T-helper 17 cell (primary cell): ENCODE measurements at regions not wholly inside any gene's neighbourhood (a gene's known extent, or its start where the extent isn't known, plus 50 kb on each side); places are given as distances from the start of the nearest gene placed in this dataset.
"Not testable (repeated sequence)": the region's sequence is repeated elsewhere in the genome, so short reads cannot be mapped to it uniquely, and the experiment has no call there.

Experiments used
- ATAC-seq: fragments of 150-1000 bp; cut with Tn5 transposase; 2 replicates; pipeline ENCODE4 v1.10.0; 2021; ENCODE audit warnings: mild to moderate bottlenecking, moderate library complexity
- DNase-seq, 3 donors: peaks; one replicate each; pipeline versions ENCODE4 v3.0.0 to v3.0.0-alpha.2; 2020 to 2021
- H3K9me3 ChIP-seq: one replicate; pipeline ENCODE4 v1.7.0; 2013; ENCODE audit warnings: low read length, mild to moderate bottlenecking; ENCODE audit not compliant: control insufficient read depth, poor library complexity, severe bottlenecking
- H3K27ac Mint-ChIP-seq: one replicate; pipeline ENCODE4 v1.8.0; 2022; ENCODE audit warnings: mild to moderate bottlenecking, moderate library complexity, mixed read lengths
- H3K27me3 Mint-ChIP-seq: one replicate; pipeline ENCODE4 v1.8.0; 2022; ENCODE audit warnings: mixed read lengths
- H3K36me3 Mint-ChIP-seq: one replicate; pipeline ENCODE4 v1.8.0; 2022; ENCODE audit warnings: low read depth, mixed read lengths
- H3K4me1 Mint-ChIP-seq: one replicate; pipeline ENCODE4 v1.8.0; 2022; ENCODE audit warnings: mild to moderate bottlenecking, mixed read lengths
- H3K4me3 Mint-ChIP-seq: one replicate; pipeline ENCODE4 v1.8.0; 2022; ENCODE audit warnings: mild to moderate bottlenecking, moderate library complexity, mixed read lengths

DNA sequence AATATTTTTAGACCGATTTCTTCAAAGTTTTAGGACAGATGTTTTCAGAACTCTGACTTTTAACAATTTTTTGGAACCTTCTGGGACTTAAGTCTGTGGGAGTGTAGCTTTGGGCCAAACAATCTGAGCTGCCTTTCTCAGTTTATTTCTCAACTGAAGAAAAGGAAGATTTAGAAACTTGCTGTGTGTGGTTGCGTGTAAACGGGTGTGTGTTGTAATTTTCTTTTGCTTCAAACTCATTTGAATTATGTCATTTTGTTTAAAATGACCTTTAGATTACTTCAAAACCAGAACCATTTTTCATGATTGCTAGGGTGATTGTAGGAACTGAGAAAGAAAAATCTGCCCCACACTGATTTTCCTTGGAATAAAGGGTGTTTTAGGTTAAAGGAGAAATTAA is 577.7 kb upstream of the GALNTL6 start:
- no peaks in the 10 kb centered on the region for H3K36me3 Mint-ChIP-seq
- no peak overlapping the region for H3K27ac Mint-ChIP-seq
- H3K27me3 Mint-ChIP-seq: no peaks in the 10 kb centered on the region
- no peak for DNase-seq
- ATAC-seq: no peak
- H3K9me3 ChIP-seq: no peaks in the 10 kb centered on the region
- no peak overlapping the region for H3K4me3 Mint-ChIP-seq
- H3K4me1 Mint-ChIP-seq: no peaks in the 10 kb centered on the region

DNA sequence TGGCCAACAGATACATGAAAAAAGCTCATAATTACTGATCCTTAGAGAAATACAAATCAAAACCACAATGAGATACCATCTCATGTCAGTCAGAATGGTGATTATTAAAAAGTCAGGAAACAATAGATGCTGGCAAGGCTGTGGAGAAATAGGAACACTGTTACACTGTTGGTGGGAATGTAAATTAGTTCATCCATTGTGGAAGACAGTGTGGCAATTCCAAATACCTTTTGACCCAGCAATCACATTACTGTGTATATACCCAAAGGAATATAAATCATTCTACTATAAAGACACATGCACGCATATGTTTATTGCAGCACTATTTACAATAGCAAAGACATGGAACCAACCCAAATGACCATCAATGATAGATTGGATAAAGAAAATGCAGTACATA is 583.9 kb upstream of the GALNTL6 start:
- DNase-seq, ATAC-seq, H3K27me3 Mint-ChIP-seq, H3K36me3 Mint-ChIP-seq, H3K9me3 ChIP-seq, H3K4me3 Mint-ChIP-seq, H3K4me1 Mint-ChIP-seq, H3K27ac Mint-ChIP-seq: not testable (repeated sequence)

DNA sequence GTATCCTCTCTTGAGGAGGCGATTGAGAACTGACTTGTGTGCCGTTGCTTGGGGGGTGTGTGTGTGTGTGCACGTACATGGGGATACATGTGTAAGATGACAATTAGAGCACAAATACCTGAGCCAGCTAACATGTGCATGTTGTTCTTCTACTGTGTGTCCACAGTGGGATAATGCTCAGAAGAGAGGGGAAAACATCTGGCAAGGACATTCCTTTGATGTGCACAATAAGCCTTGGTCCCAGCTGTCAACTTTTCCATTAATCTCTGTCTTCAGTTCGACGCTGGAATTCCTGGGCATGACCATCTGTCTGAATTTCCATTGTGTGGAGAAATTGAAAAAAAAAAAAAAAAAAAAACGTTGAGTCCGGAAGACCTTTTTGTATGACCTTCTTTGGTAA is 592.0 kb upstream of the GALNTL6 start:
- Mint-ChIP-seq H3K4me3 (no peak overlapping the region), H3K27ac (no peak overlapping the region), H3K27me3 (no peaks in the 10 kb centered on the region), H3K36me3 (no peaks in the 10 kb centered on the region), H3K4me1 (no peaks in the 10 kb centered on the region)
- ATAC-seq: no peak
- no peak for DNase-seq
- no peaks in the 10 kb centered on the region for H3K9me3 ChIP-seq

DNA sequence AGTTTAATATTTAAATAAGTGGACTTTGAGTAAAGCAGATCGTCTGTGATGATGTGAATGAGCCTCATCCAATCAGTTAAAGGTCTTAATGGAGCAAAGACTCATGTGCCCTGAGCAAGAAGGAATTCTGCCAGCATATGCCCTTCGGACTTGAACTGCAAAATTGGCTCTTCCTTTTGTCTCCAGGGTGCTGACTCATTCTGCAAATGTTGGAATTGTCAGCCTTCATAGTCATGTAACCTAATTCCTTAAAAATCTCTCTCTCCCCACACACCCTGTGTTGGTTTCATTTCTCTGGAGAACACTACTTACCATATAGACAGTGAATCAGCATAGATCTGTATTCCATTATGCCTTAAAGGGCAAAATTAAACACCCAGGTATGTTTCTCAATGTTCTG is 609.8 kb upstream of the GALNTL6 start:
- H3K27ac Mint-ChIP-seq: no peak overlapping the region
- no peak overlapping the region for H3K4me3 Mint-ChIP-seq
- H3K9me3 ChIP-seq: no peaks in the 10 kb centered on the region
- no peaks in the 10 kb centered on the region for H3K27me3 Mint-ChIP-seq
- no peaks in the 10 kb centered on the region for H3K36me3 Mint-ChIP-seq
- no peak for DNase-seq
- ATAC-seq: no peak
- H3K4me1 Mint-ChIP-seq: no peaks in the 10 kb centered on the region

DNA sequence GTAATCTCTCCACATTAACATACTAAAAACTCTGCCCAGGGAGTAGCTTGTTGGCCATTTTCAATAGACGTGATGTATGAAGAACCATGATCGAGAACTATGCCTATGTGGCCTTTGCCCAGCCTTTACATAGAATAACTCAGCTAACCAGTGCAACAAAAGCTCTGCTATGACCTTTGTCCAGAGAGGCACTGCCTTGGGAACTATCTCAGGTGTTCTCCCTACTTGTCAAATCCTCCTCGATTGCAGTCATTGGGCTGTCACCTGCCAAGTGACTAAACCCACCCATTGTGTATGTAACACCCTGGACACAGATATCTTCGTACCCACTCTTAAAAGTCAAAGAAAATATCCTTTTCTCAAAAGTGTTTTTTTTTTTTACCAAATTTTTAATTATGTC is 610.3 kb upstream of the GALNTL6 start:
- H3K4me1 Mint-ChIP-seq: no peaks in the 10 kb centered on the region
- H3K27me3 Mint-ChIP-seq: no peaks in the 10 kb centered on the region
- no peaks in the 10 kb centered on the region for H3K36me3 Mint-ChIP-seq
- no peak overlapping the region for H3K4me3 Mint-ChIP-seq
- no peak for DNase-seq
- no peak for ATAC-seq
- no peak overlapping the region for H3K27ac Mint-ChIP-seq
- H3K9me3 ChIP-seq: no peaks in the 10 kb centered on the region

DNA sequence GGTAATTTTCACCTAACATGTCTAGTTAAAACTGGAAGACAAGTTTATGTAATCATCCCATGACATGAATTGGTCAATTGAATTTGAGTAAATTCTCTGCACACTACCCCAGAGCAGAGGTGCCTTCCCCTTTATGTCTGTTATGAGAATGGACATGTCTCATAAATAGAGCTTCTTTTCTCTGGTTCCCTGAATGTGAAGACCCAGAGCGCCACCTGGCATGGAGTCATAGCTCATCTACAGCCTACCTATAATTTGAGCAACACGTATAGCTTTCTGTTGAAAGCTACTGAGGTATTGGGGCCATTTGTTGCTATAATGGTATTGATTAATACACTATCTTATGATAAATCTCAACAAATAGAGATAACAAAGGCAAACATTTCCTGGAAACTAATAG is 626.5 kb upstream of the GALNTL6 start:
- Mint-ChIP-seq H3K4me1 (no peaks in the 10 kb centered on the region), H3K36me3 (no peaks in the 10 kb centered on the region), H3K27me3 (no peaks in the 10 kb centered on the region), H3K4me3 (no peak overlapping the region), H3K27ac (no peak overlapping the region)
- DNase-seq (no peak), ATAC-seq (no peak)
- no peaks in the 10 kb centered on the region for H3K9me3 ChIP-seq

DNA sequence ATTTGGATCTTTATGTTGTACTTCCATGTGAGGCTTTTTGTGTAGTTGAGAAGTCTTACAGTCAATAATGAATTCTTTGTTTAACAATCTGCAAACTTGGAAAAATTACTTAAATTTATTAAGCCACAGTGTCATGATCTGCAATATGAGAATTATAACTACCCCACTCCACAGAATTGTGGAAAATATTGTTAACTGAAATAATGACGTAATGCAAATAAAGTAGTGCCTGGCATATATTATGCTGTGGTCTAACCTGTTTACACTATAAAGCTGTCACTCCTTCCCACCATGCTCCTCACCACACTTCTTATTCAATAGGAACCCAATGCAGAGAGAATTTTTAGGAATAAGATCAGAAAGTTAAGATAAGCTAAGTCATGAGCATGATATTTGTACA is 632.1 kb upstream of the GALNTL6 start:
- Mint-ChIP-seq H3K27me3 (no peaks in the 10 kb centered on the region), H3K4me3 (no peak overlapping the region), H3K27ac (no peak overlapping the region), H3K4me1 (no peaks in the 10 kb centered on the region), H3K36me3 (no peaks in the 10 kb centered on the region)
- ATAC-seq (no peak), DNase-seq (no peak)
- no peaks in the 10 kb centered on the region for H3K9me3 ChIP-seq

DNA sequence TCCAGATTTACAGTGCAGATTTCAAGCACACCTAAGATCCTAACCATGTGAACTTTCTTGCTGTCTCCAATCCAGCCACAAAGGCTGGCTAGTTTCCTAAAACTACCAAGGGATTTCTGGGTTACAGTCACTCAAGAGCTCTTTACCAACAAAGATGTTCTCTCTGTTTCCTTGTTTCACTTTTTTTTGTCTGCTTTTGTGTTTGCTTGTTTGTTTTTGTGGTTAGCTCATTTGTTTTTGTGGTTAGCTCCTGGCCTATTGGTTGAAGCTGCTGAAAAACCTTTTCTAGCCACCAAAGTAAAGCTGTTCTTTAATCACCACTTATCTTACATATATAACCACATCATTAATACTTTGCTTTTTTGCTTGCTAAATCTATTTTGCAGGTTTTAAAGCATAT is 642.5 kb upstream of the GALNTL6 start:
- Mint-ChIP-seq H3K27ac (no peak overlapping the region), H3K27me3 (no peaks in the 10 kb centered on the region), H3K36me3 (no peaks in the 10 kb centered on the region), H3K4me3 (no peak overlapping the region), H3K4me1 (no peaks in the 10 kb centered on the region)
- no peaks in the 10 kb centered on the region for H3K9me3 ChIP-seq
- no peak for ATAC-seq
- DNase-seq: no peak

DNA sequence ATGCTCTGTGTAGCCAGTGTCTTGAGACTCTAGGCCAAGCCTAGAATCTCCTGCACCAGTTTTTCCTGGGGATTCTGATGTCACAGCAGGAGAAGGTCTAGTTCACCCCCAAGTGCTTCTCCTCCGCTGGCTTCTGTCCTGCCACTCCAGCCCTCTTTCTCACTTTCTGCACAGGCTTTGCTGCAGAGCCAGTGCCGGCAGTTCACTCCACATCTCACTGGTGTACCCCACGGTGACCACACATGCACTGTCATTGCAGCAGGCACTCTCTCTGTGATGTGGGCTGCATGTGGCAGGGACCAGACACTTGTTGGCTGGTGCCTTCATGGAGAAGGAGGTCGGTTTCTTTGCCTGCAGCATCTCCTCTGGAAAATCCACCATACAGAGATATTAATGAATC is 643.8 kb upstream of the GALNTL6 start:
- Mint-ChIP-seq H3K27ac (no peak overlapping the region), H3K4me1 (no peaks in the 10 kb centered on the region), H3K36me3 (no peaks in the 10 kb centered on the region), H3K27me3 (no peaks in the 10 kb centered on the region), H3K4me3 (no peak overlapping the region)
- DNase-seq (no peak), ATAC-seq (no peak)
- H3K9me3 ChIP-seq: no peaks in the 10 kb centered on the region

DNA sequence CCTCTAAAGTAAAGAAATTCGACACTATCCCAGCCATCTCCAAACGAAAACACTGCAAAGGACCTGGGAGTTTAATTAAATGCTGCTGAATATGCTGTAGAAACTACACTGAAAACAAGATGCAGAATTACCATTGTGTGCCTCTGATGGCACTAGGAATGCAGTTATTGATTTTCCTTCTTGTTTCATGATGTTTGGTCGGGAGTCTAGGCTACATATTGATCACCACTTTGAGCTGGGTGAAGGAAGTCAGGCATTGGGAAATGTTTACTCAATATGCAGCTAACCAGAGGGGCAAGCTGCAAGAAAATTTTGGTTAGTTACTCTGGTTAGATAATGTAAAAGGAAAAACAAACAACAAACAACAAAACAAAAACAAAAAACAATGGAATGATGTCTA is 650.7 kb upstream of the GALNTL6 start:
- Mint-ChIP-seq H3K27ac (no peak overlapping the region), H3K4me1 (no peaks in the 10 kb centered on the region), H3K27me3 (no peaks in the 10 kb centered on the region), H3K36me3 (no peaks in the 10 kb centered on the region), H3K4me3 (no peak overlapping the region)
- no peak for DNase-seq
- no peaks in the 10 kb centered on the region for H3K9me3 ChIP-seq
- no peak for ATAC-seq

DNA sequence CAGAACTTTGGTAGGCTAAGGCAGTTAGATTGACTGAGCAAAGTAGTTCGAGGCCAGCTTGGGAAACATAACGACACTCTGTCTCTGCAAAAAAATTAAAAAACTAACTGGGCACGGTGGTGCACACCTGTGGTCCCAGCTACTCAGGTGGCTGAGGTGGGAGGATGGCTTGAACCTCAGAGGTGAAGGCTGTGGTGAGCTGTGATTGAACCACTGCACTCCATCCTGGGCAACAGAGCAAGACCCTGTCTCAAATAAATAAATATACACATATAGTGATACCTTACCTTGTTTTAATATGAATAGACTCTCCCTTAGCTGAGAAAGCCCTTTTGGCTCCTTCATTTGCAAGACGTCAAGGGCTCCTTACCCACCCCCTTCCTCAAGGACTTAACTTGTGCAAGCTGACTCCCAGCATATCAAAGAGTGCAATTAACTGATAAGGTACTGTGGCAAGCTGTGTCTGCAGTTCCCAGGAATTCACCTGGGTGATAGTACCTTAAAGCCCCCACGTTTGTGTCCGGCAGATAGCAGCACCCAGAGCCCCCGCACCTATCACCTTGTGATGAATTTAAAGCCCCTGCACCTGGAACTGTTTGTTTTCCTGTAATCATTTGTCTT is 655.6 kb upstream of the GALNTL6 start:
- H3K9me3 ChIP-seq: no peaks in the 10 kb centered on the region
- no peaks in the 10 kb centered on the region for H3K36me3 Mint-ChIP-seq
- H3K27me3 Mint-ChIP-seq: no peaks in the 10 kb centered on the region
- H3K4me1 Mint-ChIP-seq: no peaks in the 10 kb centered on the region
- H3K4me3 Mint-ChIP-seq: no peak overlapping the region
- no peak for DNase-seq
- H3K27ac Mint-ChIP-seq: no peak overlapping the region
- ATAC-seq: no peak

DNA sequence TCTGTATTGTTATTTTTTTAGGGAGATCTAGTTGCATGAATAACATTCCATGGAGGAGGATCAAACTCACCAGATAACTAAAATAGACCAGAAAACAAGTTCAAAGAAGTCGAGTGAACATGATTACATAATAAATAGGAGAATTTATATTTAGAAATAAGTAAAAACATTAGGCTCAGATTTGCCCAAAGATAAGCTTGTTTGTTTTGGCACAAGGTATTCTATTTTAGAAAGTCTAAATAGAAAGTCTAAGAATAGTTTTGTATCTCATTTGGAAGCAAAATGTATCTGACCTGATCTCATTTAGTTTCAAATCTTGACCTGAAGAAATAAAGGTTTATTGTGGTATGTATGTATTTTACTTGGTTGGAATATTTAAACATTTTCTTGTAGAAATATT is 670.6 kb upstream of the GALNTL6 start:
- DNase-seq (no peak), ATAC-seq (no peak)
- Mint-ChIP-seq H3K36me3 (peaks cover 2% of the 10 kb centered on the region), H3K27me3 (no peaks in the 10 kb centered on the region), H3K27ac (no peak overlapping the region), H3K4me3 (no peak overlapping the region), H3K4me1 (no peaks in the 10 kb centered on the region)
- H3K9me3 ChIP-seq: no peaks in the 10 kb centered on the region

DNA sequence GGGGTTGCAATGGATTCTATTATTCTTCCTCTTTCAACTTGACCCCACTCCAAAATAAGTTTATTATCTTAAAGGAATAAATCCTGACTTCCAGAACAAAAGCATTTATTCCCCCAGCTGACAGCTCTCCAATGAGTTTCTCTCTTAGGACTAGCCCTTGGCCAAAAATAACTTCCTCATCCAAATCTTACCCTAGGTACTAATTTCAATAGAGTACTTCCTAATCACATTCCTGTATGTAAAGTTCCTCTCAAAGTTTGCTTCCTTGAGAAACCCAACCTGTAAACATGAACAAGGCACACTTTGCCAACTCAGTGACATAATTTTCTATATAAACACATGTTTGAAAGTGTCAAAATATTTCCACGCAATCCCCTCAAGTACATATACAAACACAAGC is 671.2 kb upstream of the GALNTL6 start:
- H3K4me3 Mint-ChIP-seq: no peak overlapping the region
- peaks cover 2% of the 10 kb centered on the region for H3K36me3 Mint-ChIP-seq
- ATAC-seq: no peak
- H3K4me1 Mint-ChIP-seq: no peaks in the 10 kb centered on the region
- no peak overlapping the region for H3K27ac Mint-ChIP-seq
- H3K27me3 Mint-ChIP-seq: no peaks in the 10 kb centered on the region
- no peak for DNase-seq
- no peaks in the 10 kb centered on the region for H3K9me3 ChIP-seq

DNA sequence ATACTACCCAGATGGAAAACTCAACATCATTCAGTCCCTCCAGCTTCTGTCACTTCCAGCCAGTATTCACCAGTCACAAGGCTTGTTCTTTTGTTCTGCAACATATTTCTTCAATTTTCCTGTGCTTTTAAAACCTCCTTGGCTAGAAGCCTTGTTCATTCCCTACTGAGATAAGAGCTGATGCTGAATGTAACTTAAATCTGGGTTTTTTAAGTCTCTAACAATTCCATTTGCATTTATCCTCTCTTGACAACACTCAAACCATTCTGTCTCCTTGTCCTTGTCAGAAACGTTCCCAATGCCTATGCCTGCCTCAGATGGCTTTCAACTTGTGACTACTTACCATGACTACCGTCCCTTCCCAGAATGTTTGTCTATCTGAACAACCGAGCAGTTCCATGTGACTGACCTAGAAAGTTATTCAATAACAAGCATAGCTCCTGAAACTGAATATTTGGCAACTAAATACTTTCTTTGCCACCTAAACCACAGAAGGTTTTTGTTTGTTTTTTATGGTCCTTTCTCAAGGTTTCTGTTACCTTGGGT is 682.9 kb upstream of the GALNTL6 start:
- no peaks in the 10 kb centered on the region for H3K9me3 ChIP-seq
- Mint-ChIP-seq H3K36me3 (no peaks in the 10 kb centered on the region), H3K4me3 (no peak overlapping the region), H3K27me3 (no peaks in the 10 kb centered on the region), H3K4me1 (no peaks in the 10 kb centered on the region), H3K27ac (no peak overlapping the region)
- ATAC-seq (no peak), DNase-seq (no peak)
